SU-DHL-6 (cell line): ENCODE measurements at regions not wholly inside any gene's neighbourhood (a gene's known extent, or its start where the extent isn't known, plus 50 kb on each side); places are given as distances from the start of the nearest gene placed in this dataset.
A peak's percentile ranks its signal among the peaks of the same experiment; 100 is the strongest.

Experiments
- H2AFZ ChIP-seq: fragments of 200-600 bp; sonication (generic); 2 replicates; pipeline ENCODE4 v1.6.1; 2014; ENCODE audit warnings: low read depth, mild to moderate bottlenecking, moderate library complexity, mixed read lengths, antibody characterized with exemption, low read length; ENCODE audit not compliant: severe bottlenecking
- H3F3A ChIP-seq: fragments of 200-600 bp; shearing (Covaris generic); 2 replicates; pipeline ENCODE4 v1.6.0; 2016; ENCODE audit warnings: antibody characterized with exemption, mild to moderate bottlenecking; ENCODE audit not compliant: insufficient read depth
- H3K27ac ChIP-seq: fragments of 200-600 bp; sonication (generic); 2 replicates; pipeline ENCODE4 v1.5.1; 2016; ENCODE audit warnings: low read depth, mild to moderate bottlenecking, low read length, moderate library complexity, mixed read lengths
- H3K27me3 ChIP-seq: fragments of 200-600 bp; sonication (generic), shearing (Covaris generic); 2 replicates; pipeline ENCODE4 v1.6.0; 2014; ENCODE audit warnings: mild to moderate bottlenecking, low read length
- H3K36me3 ChIP-seq: fragments of 200-600 bp; sonication (generic); 2 replicates; pipeline ENCODE4 v1.6.1; 2014; ENCODE audit warnings: mild to moderate bottlenecking, low read length, mixed read lengths
- H3K4me2 ChIP-seq: fragments of 300-600, 200-600 bp; shearing (Covaris generic), sonication (generic); 2 replicates; pipeline ENCODE4 v1.6.0; 2014; ENCODE audit warnings: low read length, low read depth, mild to moderate bottlenecking; ENCODE audit not compliant: poor library complexity, severe bottlenecking
- H3K4me3 ChIP-seq: fragments of 200-600 bp; sonication (generic); 2 replicates; pipeline ENCODE4 v1.5.1; 2014; ENCODE audit warnings: antibody characterized with exemption, low read length, mild to moderate bottlenecking, mixed read lengths; ENCODE audit not compliant: insufficient read depth, poor library complexity, severe bottlenecking
- H3K79me2 ChIP-seq: fragments of 200-600 bp; sonication (generic); 2 replicates; pipeline ENCODE4 v1.6.1; 2014; ENCODE audit warnings: mild to moderate bottlenecking, low read length, moderate library complexity; ENCODE audit not compliant: insufficient read depth
- H3K9ac ChIP-seq: fragments of 200-600 bp; sonication (generic); 2 replicates; pipeline ENCODE4 v1.7.0; 2014; ENCODE audit warnings: mild to moderate bottlenecking, low read length
- H3K9me2 ChIP-seq: fragments of 200-600 bp; sonication (generic); replicated peaks from 2 replicates; pipeline ENCODE4 v1.6.1; 2014; ENCODE audit warnings: low read length; ENCODE audit not compliant: insufficient read depth
- H3K9me3 ChIP-seq: fragments of 200-600 bp; sonication (generic); 2 replicates; pipeline ENCODE4 v1.6.1; 2014; ENCODE audit warnings: low read length, mixed read lengths; ENCODE audit not compliant: insufficient read depth
- H4K20me1 ChIP-seq: fragments of 200-600 bp; sonication (generic); 2 replicates; pipeline ENCODE4 v1.6.1; 2014; ENCODE audit warnings: low read depth, mild to moderate bottlenecking, antibody characterized with exemption, low read length, moderate library complexity, mixed read lengths
- CTCF ChIP-seq: fragments of 200-600 bp; sonication (generic); IDR thresholded peaks from one replicate; pipeline ENCODE4 v1.5.1; 2017; ENCODE audit warnings: antibody characterized with exemption, mild to moderate bottlenecking, low read length, moderate library complexity; ENCODE audit not compliant: insufficient read depth, poor library complexity, severe bottlenecking
- EZH2phosphoT487 ChIP-seq: fragments of 200-600 bp; sonication (generic), shearing (Covaris generic); conservative IDR thresholded peaks from 2 replicates; pipeline ENCODE4 v1.6.1; 2018; ENCODE audit warnings: mild to moderate bottlenecking, antibody characterized with exemption, low read length, moderate library complexity, mixed read lengths

GRCh38 chr1:200354243-200354642 is 55.6 kb downstream of the ZNF281 start:
- Histone ChIP-seq H4K20me1 (no peaks in the 10 kb centered on the region), H3K9me2 (no peaks in the 10 kb centered on the region), H3K27me3 (no peaks in the 10 kb centered on the region), H3K4me2 (no peak overlapping the region), H3K27ac (no peak overlapping the region), H3F3A (no peaks in the 10 kb centered on the region), H2AFZ (no peak overlapping the region), H3K36me3 (no peaks in the 10 kb centered on the region), H3K9me3 (no peaks in the 10 kb centered on the region), H3K4me3 (no peak overlapping the region), H3K79me2 (no peaks in the 10 kb centered on the region), H3K9ac (no peak overlapping the region)
- TF ChIP-seq EZH2phosphoT487, result no peak
- TF ChIP-seq CTCF, result no peak

- Histone ChIP-seq H3K27me3 (no peaks in the 10 kb centered on the region), H3K9me3 (no peaks in the 10 kb centered on the region), H3K9ac (no peak overlapping the region), H3K9me2 (no peaks in the 10 kb centered on the region), H4K20me1 (no peaks in the 10 kb centered on the region), H2AFZ (no peak overlapping the region), H3K79me2 (no peaks in the 10 kb centered on the region), H3K27ac (no peak overlapping the region), H3K36me3 (no peaks in the 10 kb centered on the region), H3K4me2 (no peak overlapping the region), H3F3A (no peaks in the 10 kb centered on the region), H3K4me3 (no peak overlapping the region)
- no peak for TF ChIP-seq CTCF
- no peak for TF ChIP-seq EZH2phosphoT487
These were observed 56.6 kb downstream of the ZNF281 start for GRCh38 chr1:200353232-200353631.

- Histone ChIP-seq H3K9me2 (no peaks in the 10 kb centered on the region), H3K79me2 (no peaks in the 10 kb centered on the region), H4K20me1 (no peaks in the 10 kb centered on the region), H3K36me3 (no peaks in the 10 kb centered on the region), H3K9ac (no peak overlapping the region), H3K27me3 (no peaks in the 10 kb centered on the region), H2AFZ (peak overlapping the region; percentile 8), H3K27ac (no peak overlapping the region), H3K4me2 (peak overlapping the region; percentile 19), H3K9me3 (no peaks in the 10 kb centered on the region), H3F3A (no peaks in the 10 kb centered on the region), H3K4me3 (no peak overlapping the region)
- no peak for TF ChIP-seq EZH2phosphoT487
- no peak for TF ChIP-seq CTCF
These were observed 57.8 kb downstream of the ZNF281 start for GRCh38 chr1:200351826-200352549.
